ENCODE measurements at regions not wholly inside any gene's neighbourhood (a gene's known extent, or its start where the extent isn't known, plus 50 kb on each side); places are given as distances from the start of the nearest gene placed in this dataset.

GRCh38 chr6:147015674-147016073 is 188.5 kb upstream of the STXBP5 start:
- no peak for DNase-seq
- no peak for ATAC-seq (ENCODE audit: insufficient read depth, low read depth)
- no peak for TF ChIP-seq CTCF (IDR thresholded peaks at IDR 0.05; ENCODE audit: borderline replicate concordance, extremely low read depth, low read length, poor library complexity, severe bottlenecking)
- TF ChIP-seq EZH2 (IDR thresholded peaks at IDR 0.05; ENCODE audit: borderline replicate concordance, low read depth, low read length, severe bottlenecking) = no peak
- no peak overlapping the region for H3K4me2 ChIP-seq (ENCODE audit: insufficient read depth, low read length)
- no peak overlapping the region for H3K4me3 ChIP-seq (ENCODE audit: low read depth in 1 of 2, low read length in 2 of 2)
- no peaks in the 10 kb centered on the region for H3K36me3 ChIP-seq (ENCODE audit: insufficient read depth, low read length)
- H3K79me2 ChIP-seq (ENCODE audit: insufficient read depth, low read length) = no peaks in the 10 kb centered on the region
- H3K9me3 ChIP-seq (ENCODE audit: insufficient read depth, low read length, severe bottlenecking) = no peaks in the 10 kb centered on the region
- no peaks in the 10 kb centered on the region for H3K4me1 ChIP-seq (ENCODE audit: insufficient read depth, low read length)
- no peak overlapping the region for H3K9ac ChIP-seq (ENCODE audit: low read depth, low read length)
- H3K27ac ChIP-seq (ENCODE audit: low read length) = no peak overlapping the region
- no peaks in the 10 kb centered on the region for H4K20me1 ChIP-seq (ENCODE audit: insufficient read depth, low read length)
- H2AFZ ChIP-seq (ENCODE audit: low read depth, low read length) = no peak overlapping the region
- no peaks in the 10 kb centered on the region for H3K27me3 ChIP-seq (ENCODE audit: insufficient read depth, low read length, poor library complexity)

- H3K4me3 ChIP-seq (ENCODE audit: low read depth in 1 of 2, low read length in 2 of 2) = no peak overlapping the region
- no peak overlapping the region for H3K27ac ChIP-seq (ENCODE audit: low read length)
- no peak overlapping the region for H2AFZ ChIP-seq (ENCODE audit: low read depth, low read length)
- no peak overlapping the region for H3K4me2 ChIP-seq (ENCODE audit: insufficient read depth, low read length)
- DNase-seq = no peak
- H4K20me1 ChIP-seq (ENCODE audit: insufficient read depth, low read length) = no peaks in the 10 kb centered on the region
- H3K27me3 ChIP-seq (ENCODE audit: insufficient read depth, low read length, poor library complexity) = no peaks in the 10 kb centered on the region
- H3K4me1 ChIP-seq (ENCODE audit: insufficient read depth, low read length) = no peaks in the 10 kb centered on the region
- no peaks in the 10 kb centered on the region for H3K79me2 ChIP-seq (ENCODE audit: insufficient read depth, low read length)
- no peaks in the 10 kb centered on the region for H3K9me3 ChIP-seq (ENCODE audit: insufficient read depth, low read length, severe bottlenecking)
- no peak overlapping the region for H3K9ac ChIP-seq (ENCODE audit: low read depth, low read length)
- no peaks in the 10 kb centered on the region for H3K36me3 ChIP-seq (ENCODE audit: insufficient read depth, low read length)
- TF ChIP-seq CTCF (IDR thresholded peaks at IDR 0.05; ENCODE audit: borderline replicate concordance, extremely low read depth, low read length, poor library complexity, severe bottlenecking) (no peak), EZH2 (IDR thresholded peaks at IDR 0.05; ENCODE audit: borderline replicate concordance, low read depth, low read length, severe bottlenecking) (no peak)
- no peak for ATAC-seq (ENCODE audit: insufficient read depth, low read depth)
Measured at GRCh38 chr6:147016440-147016839, 187.8 kb upstream of the STXBP5 start.

- Histone ChIP-seq H3K4me2 (ENCODE audit: insufficient read depth, low read length) (no peak overlapping the region), H3K79me2 (ENCODE audit: insufficient read depth, low read length) (no peaks in the 10 kb centered on the region), H3K36me3 (ENCODE audit: insufficient read depth, low read length) (no peaks in the 10 kb centered on the region), H2AFZ (ENCODE audit: low read depth, low read length) (no peak overlapping the region), H3K4me3 (ENCODE audit: low read depth in 1 of 2, low read length in 2 of 2) (no peak overlapping the region), H3K9me3 (ENCODE audit: insufficient read depth, low read length, severe bottlenecking) (no peaks in the 10 kb centered on the region), H3K9ac (ENCODE audit: low read depth, low read length) (no peak overlapping the region), H3K4me1 (ENCODE audit: insufficient read depth, low read length) (no peaks in the 10 kb centered on the region), H3K27ac (ENCODE audit: low read length) (no peak overlapping the region), H4K20me1 (ENCODE audit: insufficient read depth, low read length) (no peaks in the 10 kb centered on the region), H3K27me3 (ENCODE audit: insufficient read depth, low read length, poor library complexity) (no peaks in the 10 kb centered on the region)
- TF ChIP-seq CTCF (IDR thresholded peaks at IDR 0.05; ENCODE audit: borderline replicate concordance, extremely low read depth, low read length, poor library complexity, severe bottlenecking) (no peak), EZH2 (IDR thresholded peaks at IDR 0.05; ENCODE audit: borderline replicate concordance, low read depth, low read length, severe bottlenecking) (no peak)
- DNase-seq = no peak
- ATAC-seq (ENCODE audit: insufficient read depth, low read depth) = no peak
Measured at GRCh38 chr6:147017153-147017552, 187.1 kb upstream of the STXBP5 start.

GRCh38 chr6:147019001-147019400 is 185.2 kb upstream of the STXBP5 start:
- H4K20me1 ChIP-seq (ENCODE audit: insufficient read depth, low read length) = no peaks in the 10 kb centered on the region
- ATAC-seq (ENCODE audit: insufficient read depth, low read depth) = no peak
- H3K4me1 ChIP-seq (ENCODE audit: insufficient read depth, low read length) = no peaks in the 10 kb centered on the region
- H3K9me3 ChIP-seq (ENCODE audit: insufficient read depth, low read length, severe bottlenecking) = no peaks in the 10 kb centered on the region
- no peaks in the 10 kb centered on the region for H3K27me3 ChIP-seq (ENCODE audit: insufficient read depth, low read length, poor library complexity)
- no peak for DNase-seq
- H3K36me3 ChIP-seq (ENCODE audit: insufficient read depth, low read length) = no peaks in the 10 kb centered on the region
- TF ChIP-seq CTCF (IDR thresholded peaks at IDR 0.05; ENCODE audit: borderline replicate concordance, extremely low read depth, low read length, poor library complexity, severe bottlenecking) (no peak), EZH2 (IDR thresholded peaks at IDR 0.05; ENCODE audit: borderline replicate concordance, low read depth, low read length, severe bottlenecking) (no peak)
- no peak overlapping the region for H3K27ac ChIP-seq (ENCODE audit: low read length)
- H3K79me2 ChIP-seq (ENCODE audit: insufficient read depth, low read length) = no peaks in the 10 kb centered on the region
- no peak overlapping the region for H3K4me3 ChIP-seq (ENCODE audit: low read depth in 1 of 2, low read length in 2 of 2)
- H3K4me2 ChIP-seq (ENCODE audit: insufficient read depth, low read length) = no peak overlapping the region
- H3K9ac ChIP-seq (ENCODE audit: low read depth, low read length) = no peak overlapping the region
- H2AFZ ChIP-seq (ENCODE audit: low read depth, low read length) = no peak overlapping the region
